ENCODE measurements at regions not wholly inside any gene's neighbourhood (a gene's known extent, or its start where the extent isn't known, plus 50 kb on each side); places are given as distances from the start of the nearest gene placed in this dataset.

GRCh38 chr4:65259296-65259695, 411.0 kb downstream of the EPHA5 start:
- no peaks in the 10 kb centered on the region for H4K20me1 ChIP-seq (replicated peaks; ENCODE audit: insufficient read depth)
- peak; percentile 3; the same call in 1 of the 2 replicates for TF ChIP-seq NANOG (IDR thresholded peaks at IDR 0.05; ENCODE audit: borderline replicate concordance)
- no peak for TF ChIP-seq EZH2 (IDR thresholded peaks at IDR 0.05; ENCODE audit: low read depth, unreplicated experiment)
- no peaks in the 10 kb centered on the region for H3K27me3 ChIP-seq (ENCODE audit: insufficient read depth)
- H3K27ac ChIP-seq (ENCODE audit: low read depth) = no peak overlapping the region
- H3K4me3 ChIP-seq = no peak overlapping the region
- ATAC-seq (no peak), DNase-seq (ENCODE audit: low spot score) (no peak)
- Mint-ChIP-seq H3K27me3 (ENCODE audit: insufficient read depth, low read depth, poor library complexity) (no peaks in the 10 kb centered on the region), H3K27ac (peak overlapping the region; percentile 70), H3K9me3 (no peaks in the 10 kb centered on the region), H3K36me3 (ENCODE audit: low read depth) (no peaks in the 10 kb centered on the region), H3K4me3 (no peak overlapping the region), H3K4me1 (peaks cover 14% of the 10 kb centered on the region; the same call in 2 of the 3 replicates)
- H2AFZ ChIP-seq = no peak overlapping the region
- H3K36me3 ChIP-seq (ENCODE audit: insufficient read depth) = no peaks in the 10 kb centered on the region
- peaks cover 8% of the 10 kb centered on the region for H3K4me1 ChIP-seq (ENCODE audit: insufficient read depth)
- peak overlapping the region; percentile 26; the same call in 1 of the 2 replicates for H3K4me2 ChIP-seq
- H3F3A ChIP-seq (replicated peaks; ENCODE audit: low read depth) = no peaks in the 10 kb centered on the region
- H3K79me2 ChIP-seq (replicated peaks; ENCODE audit: insufficient read depth) = no peaks in the 10 kb centered on the region
- no peaks in the 10 kb centered on the region for H3K9me2 ChIP-seq (ENCODE audit: insufficient read depth)

DNA sequence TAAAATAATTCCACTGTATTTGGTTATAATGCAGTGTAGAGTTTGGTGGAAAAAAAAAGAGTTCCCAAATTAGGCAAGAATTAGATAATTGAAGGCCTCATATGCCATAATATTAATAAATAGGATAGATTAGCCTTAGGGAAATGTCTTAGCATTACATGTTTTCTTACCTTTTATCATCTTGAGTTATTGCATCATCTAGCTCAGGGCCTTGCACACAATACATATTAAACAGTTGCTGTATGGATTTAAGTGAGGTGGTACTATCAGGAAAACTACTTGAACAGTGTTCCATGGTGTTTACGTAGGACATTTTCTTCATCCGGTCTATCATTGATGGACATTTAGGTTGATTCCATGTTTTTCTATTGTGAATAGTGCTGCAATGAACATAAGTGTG, 419.4 kb downstream of the EPHA5 start:
- H3K27me3 Mint-ChIP-seq (ENCODE audit: insufficient read depth, low read depth, poor library complexity) = no peaks in the 10 kb centered on the region

DNA sequence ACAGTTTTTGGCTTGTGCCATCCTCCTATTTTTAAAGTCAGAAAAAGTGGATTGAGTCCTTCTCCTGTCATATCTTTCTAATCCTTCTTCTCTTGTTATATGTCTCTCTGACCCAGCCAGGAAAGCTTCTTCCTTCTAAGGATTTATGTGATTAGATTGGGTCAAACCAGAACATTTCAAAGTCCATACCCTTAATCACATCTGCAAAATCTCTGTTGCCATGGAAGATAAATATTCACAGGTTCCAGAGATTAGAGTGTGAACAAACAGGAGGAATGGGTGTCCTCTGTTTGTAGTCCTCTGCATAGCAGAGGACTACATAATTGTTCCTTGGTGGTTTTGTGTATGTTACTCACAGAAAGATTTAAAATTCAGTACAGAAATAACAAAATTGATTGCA, 421.2 kb downstream of the EPHA5 start:
- no peaks in the 10 kb centered on the region for H4K20me1 ChIP-seq (replicated peaks; ENCODE audit: insufficient read depth)
- H3K4me1 Mint-ChIP-seq = peaks cover 7% of the 10 kb centered on the region; the same call in 2 of the 3 replicates
- H3K9me2 ChIP-seq (ENCODE audit: insufficient read depth) = peaks cover 2% of the 10 kb centered on the region; the same call in 1 of the 2 replicates
- ATAC-seq (no peak), DNase-seq (ENCODE audit: low spot score) (no peak)
- H3K4me3 ChIP-seq = no peak overlapping the region
- no peaks in the 10 kb centered on the region for H3K36me3 ChIP-seq (ENCODE audit: insufficient read depth)
- H3K36me3 Mint-ChIP-seq (ENCODE audit: low read depth) = no peaks in the 10 kb centered on the region; the same call in 2 of the 3 replicates
- no peaks in the 10 kb centered on the region for H3F3A ChIP-seq (replicated peaks; ENCODE audit: low read depth)
- H3K9me3 Mint-ChIP-seq = no peaks in the 10 kb centered on the region
- no peaks in the 10 kb centered on the region for H3K27me3 Mint-ChIP-seq (ENCODE audit: insufficient read depth, low read depth, poor library complexity)
- no peak overlapping the region for H2AFZ ChIP-seq
- no peaks in the 10 kb centered on the region for H3K27me3 ChIP-seq (ENCODE audit: insufficient read depth)
- no peaks in the 10 kb centered on the region for H3K4me1 ChIP-seq (ENCODE audit: insufficient read depth)
- H3K27ac ChIP-seq (ENCODE audit: low read depth) = no peak overlapping the region
- H3K27ac Mint-ChIP-seq = no peak overlapping the region
- H3K4me3 Mint-ChIP-seq = no peak overlapping the region
- no peaks in the 10 kb centered on the region for H3K79me2 ChIP-seq (replicated peaks; ENCODE audit: insufficient read depth)
- H3K4me2 ChIP-seq = no peak overlapping the region
- no peak for TF ChIP-seq NANOG (IDR thresholded peaks at IDR 0.05; ENCODE audit: borderline replicate concordance)
- TF ChIP-seq CREB1 (CRISPR knock-in tag; IDR thresholded peaks at IDR 0.05; ENCODE audit: low read depth) = no peak
- no peak for TF ChIP-seq ZNF462 (CRISPR knock-in tag; IDR thresholded peaks at IDR 0.05)
- TF ChIP-seq ZNF331 (CRISPR knock-in tag; IDR thresholded peaks at IDR 0.05; ENCODE audit: low read depth) = no peak
- no peak for TF ChIP-seq STAT1 (IDR thresholded peaks at IDR 0.05; ENCODE audit: unreplicated experiment)
- TF ChIP-seq, protein P1, sequence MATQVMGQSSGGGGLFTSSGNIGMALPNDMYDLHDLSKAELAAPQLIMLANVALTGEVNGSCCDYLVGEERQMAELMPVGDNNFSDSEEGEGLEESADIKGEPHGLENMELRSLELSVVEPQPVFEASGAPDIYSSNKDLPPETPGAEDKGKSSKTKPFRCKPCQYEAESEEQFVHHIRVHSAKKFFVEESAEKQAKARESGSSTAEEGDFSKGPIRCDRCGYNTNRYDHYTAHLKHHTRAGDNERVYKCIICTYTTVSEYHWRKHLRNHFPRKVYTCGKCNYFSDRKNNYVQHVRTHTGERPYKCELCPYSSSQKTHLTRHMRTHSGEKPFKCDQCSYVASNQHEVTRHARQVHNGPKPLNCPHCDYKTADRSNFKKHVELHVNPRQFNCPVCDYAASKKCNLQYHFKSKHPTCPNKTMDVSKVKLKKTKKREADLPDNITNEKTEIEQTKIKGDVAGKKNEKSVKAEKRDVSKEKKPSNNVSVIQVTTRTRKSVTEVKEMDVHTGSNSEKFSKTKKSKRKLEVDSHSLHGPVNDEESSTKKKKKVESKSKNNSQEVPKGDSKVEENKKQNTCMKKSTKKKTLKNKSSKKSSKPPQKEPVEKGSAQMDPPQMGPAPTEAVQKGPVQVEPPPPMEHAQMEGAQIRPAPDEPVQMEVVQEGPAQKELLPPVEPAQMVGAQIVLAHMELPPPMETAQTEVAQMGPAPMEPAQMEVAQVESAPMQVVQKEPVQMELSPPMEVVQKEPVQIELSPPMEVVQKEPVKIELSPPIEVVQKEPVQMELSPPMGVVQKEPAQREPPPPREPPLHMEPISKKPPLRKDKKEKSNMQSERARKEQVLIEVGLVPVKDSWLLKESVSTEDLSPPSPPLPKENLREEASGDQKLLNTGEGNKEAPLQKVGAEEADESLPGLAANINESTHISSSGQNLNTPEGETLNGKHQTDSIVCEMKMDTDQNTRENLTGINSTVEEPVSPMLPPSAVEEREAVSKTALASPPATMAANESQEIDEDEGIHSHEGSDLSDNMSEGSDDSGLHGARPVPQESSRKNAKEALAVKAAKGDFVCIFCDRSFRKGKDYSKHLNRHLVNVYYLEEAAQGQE (IDR thresholded peaks at IDR 0.05; ENCODE audit: unreplicated experiment) = no peak

More for the DNA sequence above, 419.4 kb downstream of the EPHA5 start:
- Histone ChIP-seq H4K20me1 (replicated peaks; ENCODE audit: insufficient read depth) (no peaks in the 10 kb centered on the region), H3K36me3 (ENCODE audit: insufficient read depth) (no peaks in the 10 kb centered on the region), H3K4me3 (no peak overlapping the region), H3K4me2 (no peak overlapping the region), H2AFZ (0 out of 2 replicates have a peak overlapping the region, but pooled peaks have one; percentile 6), H3K9me2 (ENCODE audit: insufficient read depth) (no peaks in the 10 kb centered on the region), H3K4me1 (ENCODE audit: insufficient read depth) (no peaks in the 10 kb centered on the region), H3K27ac (ENCODE audit: low read depth) (no peak overlapping the region), H3K27me3 (ENCODE audit: insufficient read depth) (no peaks in the 10 kb centered on the region), H3K79me2 (replicated peaks; ENCODE audit: insufficient read depth) (no peaks in the 10 kb centered on the region), H3F3A (replicated peaks; ENCODE audit: low read depth) (no peaks in the 10 kb centered on the region)
- no peak overlapping the region; the same call in 1 of the 2 replicates for H3K27ac Mint-ChIP-seq
- H3K36me3 Mint-ChIP-seq (ENCODE audit: low read depth) = no peaks in the 10 kb centered on the region; the same call in 2 of the 3 replicates
- H3K9me3 Mint-ChIP-seq = no peaks in the 10 kb centered on the region
- DNase-seq (ENCODE audit: low spot score) = no peak
- ATAC-seq = no peak
- H3K4me1 Mint-ChIP-seq = no peaks in the 10 kb centered on the region; the same call in 2 of the 3 replicates
- TF ChIP-seq STAT1 (IDR thresholded peaks at IDR 0.05; ENCODE audit: unreplicated experiment) = no peak
- H3K4me3 Mint-ChIP-seq = no peak overlapping the region

Measured in GM23338 (cell line).